ENCODE measurements at regions not wholly inside any gene's neighbourhood (a gene's known extent, or its start where the extent isn't known, plus 50 kb on each side); places are given as distances from the start of the nearest gene placed in this dataset.

- H3K4me2 ChIP-seq, result no peak overlapping the region
- no peaks in the 10 kb centered on the region for H4K20me1 ChIP-seq (ENCODE audit: insufficient read depth, poor library complexity, severe bottlenecking)
- no peak for DNase-seq (ENCODE audit: low spot score)
- H3K9me3 ChIP-seq (ENCODE audit: low read depth), result no peaks in the 10 kb centered on the region
- peaks cover 6% of the 10 kb centered on the region for H3K4me1 ChIP-seq (ENCODE audit: insufficient read depth)
- no peaks in the 10 kb centered on the region for H3K27me3 ChIP-seq
- H3K79me2 ChIP-seq, result no peaks in the 10 kb centered on the region
- no peaks in the 10 kb centered on the region for H3K9me2 ChIP-seq (replicated peaks; ENCODE audit: insufficient read depth)
- TF ChIP-seq EZH2 (IDR thresholded peaks at IDR 0.05; ENCODE audit: borderline replicate concordance), result no peak
- TF ChIP-seq EZH2phosphoT487 (IDR thresholded peaks at IDR 0.05; ENCODE audit: low read depth, severe bottlenecking, unreplicated experiment), result no peak
- TF ChIP-seq, protein P1, sequence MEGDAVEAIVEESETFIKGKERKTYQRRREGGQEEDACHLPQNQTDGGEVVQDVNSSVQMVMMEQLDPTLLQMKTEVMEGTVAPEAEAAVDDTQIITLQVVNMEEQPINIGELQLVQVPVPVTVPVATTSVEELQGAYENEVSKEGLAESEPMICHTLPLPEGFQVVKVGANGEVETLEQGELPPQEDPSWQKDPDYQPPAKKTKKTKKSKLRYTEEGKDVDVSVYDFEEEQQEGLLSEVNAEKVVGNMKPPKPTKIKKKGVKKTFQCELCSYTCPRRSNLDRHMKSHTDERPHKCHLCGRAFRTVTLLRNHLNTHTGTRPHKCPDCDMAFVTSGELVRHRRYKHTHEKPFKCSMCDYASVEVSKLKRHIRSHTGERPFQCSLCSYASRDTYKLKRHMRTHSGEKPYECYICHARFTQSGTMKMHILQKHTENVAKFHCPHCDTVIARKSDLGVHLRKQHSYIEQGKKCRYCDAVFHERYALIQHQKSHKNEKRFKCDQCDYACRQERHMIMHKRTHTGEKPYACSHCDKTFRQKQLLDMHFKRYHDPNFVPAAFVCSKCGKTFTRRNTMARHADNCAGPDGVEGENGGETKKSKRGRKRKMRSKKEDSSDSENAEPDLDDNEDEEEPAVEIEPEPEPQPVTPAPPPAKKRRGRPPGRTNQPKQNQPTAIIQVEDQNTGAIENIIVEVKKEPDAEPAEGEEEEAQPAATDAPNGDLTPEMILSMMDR (IDR thresholded peaks at IDR 0.05; ENCODE audit: poor library complexity), result no peak
- H3K27ac ChIP-seq, result no peak overlapping the region
- no peaks in the 10 kb centered on the region for H3K36me3 ChIP-seq (replicated peaks; ENCODE audit: insufficient read depth, low read depth)
- 80% methylated on average over 4 of the region's 4 CpGs for WGBS (ENCODE audit: low lambda C conversion rate, missing lambda C conversion rate)
- no peak overlapping the region for H2AFZ ChIP-seq
- no peak overlapping the region for H3K4me3 ChIP-seq
Measured at GRCh38 chr12:107386569-107386968, 293.2 kb upstream of the CRY1 start.

DNA sequence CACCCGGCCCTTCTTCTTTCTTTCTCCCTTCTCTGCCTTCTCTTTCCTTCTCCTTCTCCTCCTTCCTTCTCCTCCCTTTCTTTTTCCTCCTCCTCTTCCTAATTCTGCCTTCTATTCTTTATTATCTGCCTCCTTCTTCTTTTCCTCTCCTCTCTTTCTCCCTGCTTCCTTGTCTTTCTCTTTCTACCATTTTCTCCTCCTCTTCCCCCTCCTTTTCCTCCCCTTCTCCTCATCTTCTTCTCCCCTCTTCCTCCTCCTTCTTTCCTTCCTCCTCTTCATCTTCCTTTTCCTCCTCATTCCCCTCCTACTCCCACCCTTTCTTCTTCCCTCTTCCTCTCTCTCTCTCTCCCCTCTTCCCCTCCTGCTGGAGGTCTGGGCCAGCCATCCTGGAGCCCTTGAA is 294.9 kb upstream of the CRY1 start:
- no peaks in the 10 kb centered on the region for H3K9me2 ChIP-seq (replicated peaks; ENCODE audit: insufficient read depth)
- peaks cover 6% of the 10 kb centered on the region for H3K4me1 ChIP-seq (ENCODE audit: insufficient read depth)
- TF ChIP-seq EZH2phosphoT487 (IDR thresholded peaks at IDR 0.05; ENCODE audit: low read depth, severe bottlenecking, unreplicated experiment), result no peak
- TF ChIP-seq EZH2 (IDR thresholded peaks at IDR 0.05; ENCODE audit: borderline replicate concordance), result no peak
- TF ChIP-seq, protein P1 (IDR thresholded peaks at IDR 0.05; ENCODE audit: poor library complexity), result no peak
- no peak for DNase-seq (ENCODE audit: low spot score)
- H3K4me2 ChIP-seq, result no peak overlapping the region
- H3K27me3 ChIP-seq, result no peaks in the 10 kb centered on the region
- no peaks in the 10 kb centered on the region for H3K36me3 ChIP-seq (replicated peaks; ENCODE audit: insufficient read depth, low read depth)
- H2AFZ ChIP-seq, result no peak overlapping the region
- no peaks in the 10 kb centered on the region for H4K20me1 ChIP-seq (ENCODE audit: insufficient read depth, poor library complexity, severe bottlenecking)
- H3K4me3 ChIP-seq, result no peak overlapping the region
- no peaks in the 10 kb centered on the region for H3K79me2 ChIP-seq
- no peak overlapping the region for H3K27ac ChIP-seq
- 82% methylated on average over 1 of the region's 1 CpG for WGBS (ENCODE audit: low lambda C conversion rate, missing lambda C conversion rate)
- no peaks in the 10 kb centered on the region for H3K9me3 ChIP-seq (ENCODE audit: low read depth)

- WGBS (ENCODE audit: low lambda C conversion rate, missing lambda C conversion rate), result 78% methylated on average over 2 of the region's 2 CpGs
- Histone ChIP-seq H3K79me2 (no peaks in the 10 kb centered on the region), H3K4me3 (no peak overlapping the region), H4K20me1 (ENCODE audit: insufficient read depth, poor library complexity, severe bottlenecking) (no peaks in the 10 kb centered on the region), H2AFZ (no peak overlapping the region), H3K27ac (no peak overlapping the region), H3K9me3 (ENCODE audit: low read depth) (no peaks in the 10 kb centered on the region), H3K36me3 (replicated peaks; ENCODE audit: insufficient read depth, low read depth) (no peaks in the 10 kb centered on the region), H3K27me3 (no peaks in the 10 kb centered on the region), H3K9me2 (replicated peaks; ENCODE audit: insufficient read depth) (no peaks in the 10 kb centered on the region), H3K4me1 (ENCODE audit: insufficient read depth) (peaks cover 6% of the 10 kb centered on the region), H3K4me2 (no peak overlapping the region)
- no peak for DNase-seq (ENCODE audit: low spot score)
- TF ChIP-seq, protein P1 (IDR thresholded peaks at IDR 0.05; ENCODE audit: poor library complexity), result no peak
- TF ChIP-seq EZH2phosphoT487 (IDR thresholded peaks at IDR 0.05; ENCODE audit: low read depth, severe bottlenecking, unreplicated experiment) (no peak), EZH2 (IDR thresholded peaks at IDR 0.05; ENCODE audit: borderline replicate concordance) (no peak)
Measured at GRCh38 chr12:107390414-107390813, 295.2 kb upstream of the PWP1 start.
